KBM-7 (cell line): ENCODE measurements at regions not wholly inside any gene's neighbourhood (a gene's known extent, or its start where the extent isn't known, plus 50 kb on each side); places are given as distances from the start of the nearest gene placed in this dataset.
"Not testable (repeated sequence)": the region's sequence is repeated elsewhere in the genome, so short reads cannot be mapped to it uniquely, and the experiment has no call there.

ENCODE experiments used
- DNase-seq: peaks from one replicate; pipeline ENCODE4 v3.0.0-alpha.2; 2015
- in situ Hi-C: fragments of 300-500 bp; cut with MboI; formaldehyde crosslinking; loops from 2 replicates; pipeline ENCODE4 v1.14.3; 2020; ENCODE audit warnings: low sequenced_read_pairs, low pct_unique_long_range_greater_than_20kb, mixed read lengths

GRCh38 chrY:19015213-19015612 is 241.7 kb upstream of the HSFY2 start:
- in situ Hi-C loops, result no loop called here
- DNase-seq, result no peak

- in situ Hi-C loops, result no loop called here
Measured at GRCh38 chrY:19012985-19013384, 239.4 kb upstream of the HSFY2 start.

GRCh38 chrY:19011605-19012090 is 238.1 kb upstream of the HSFY2 start:
- in situ Hi-C loops, result no loop called here
- DNase-seq, result no peak

More at GRCh38 chrY:19012985-19013384, 239.4 kb upstream of the HSFY2 start:
- DNase-seq, result no peak

GRCh38 chrY:19006234-19006633 is 232.7 kb upstream of the HSFY2 start:
- DNase-seq, result no peak
- in situ Hi-C loops, result no loop called here

GRCh38 chrY:19005579-19005978 is 232.0 kb upstream of the HSFY2 start:
- in situ Hi-C loops, result no loop called here
- no peak for DNase-seq

GRCh38 chrY:18997635-18998240 is 224.2 kb upstream of the HSFY2 start:
- in situ Hi-C loops, result no loop called here
- peak; percentile 15 for DNase-seq

- in situ Hi-C loops, result no loop called here
Measured at GRCh38 chrY:18993480-18993879, 219.9 kb upstream of the HSFY2 start.

GRCh38 chrY:18992684-18993083 is 219.1 kb upstream of the HSFY2 start:
- DNase-seq, in situ Hi-C loops: not testable (repeated sequence)

More at GRCh38 chrY:18993480-18993879, 219.9 kb upstream of the HSFY2 start:
- no peak for DNase-seq

GRCh38 chrY:18989356-18989755 is 215.8 kb upstream of the HSFY2 start:
- in situ Hi-C loops, result no loop called here
- DNase-seq, result no peak

GRCh38 chrY:18966001-18966400 is 192.5 kb upstream of the HSFY2 start:
- DNase-seq, result no peak
- in situ Hi-C loops, result no loop called here

GRCh38 chrY:18958846-18959245 is 185.3 kb upstream of the HSFY2 start:
- in situ Hi-C loops, result no loop called here
- DNase-seq, result no peak

GRCh38 chrY:18951657-18952435 is 178.3 kb upstream of the HSFY2 start:
- in situ Hi-C loops, result no loop called here

GRCh38 chrY:18951019-18951418 is 177.5 kb upstream of the HSFY2 start:
- in situ Hi-C loops, result no loop called here
- DNase-seq, result peak; percentile 5

More at GRCh38 chrY:18951657-18952435, 178.3 kb upstream of the HSFY2 start:
- no peak for DNase-seq

- in situ Hi-C loops, result no loop called here
- no peak for DNase-seq
Measured at GRCh38 chrY:18936831-18937230, 163.3 kb upstream of the HSFY2 start.

- in situ Hi-C loops, result no loop called here
- DNase-seq, result no peak
Measured at GRCh38 chrY:18919256-18919655, 145.7 kb upstream of the HSFY2 start.

GRCh38 chrY:18912846-18913245 is 139.3 kb upstream of the HSFY2 start:
- no peak for DNase-seq
- in situ Hi-C loops, result no loop called here

- no peak for DNase-seq
- in situ Hi-C loops, result no loop called here
Measured at GRCh38 chrY:18909846-18910245, 136.3 kb upstream of the HSFY2 start.

GRCh38 chrY:18906198-18906597 is 132.7 kb upstream of the HSFY2 start:
- DNase-seq, in situ Hi-C loops: not testable (repeated sequence)

GRCh38 chrY:18904296-18904695 is 130.8 kb upstream of the HSFY2 start:
- DNase-seq, result no peak
- in situ Hi-C loops, result no loop called here

- no peak for DNase-seq
Measured at GRCh38 chrY:18891994-18892393, 118.5 kb upstream of the HSFY2 start.

More at GRCh38 chrY:18891994-18892393, 118.5 kb upstream of the HSFY2 start:
- in situ Hi-C loops, result no loop called here
